PC-3 (cell line): ENCODE measurements at regions not wholly inside any gene's neighbourhood (a gene's known extent, or its start where the extent isn't known, plus 50 kb on each side); places are given as distances from the start of the nearest gene placed in this dataset.

Experiments used
- ATAC-seq: fragments of 200-7000 bp; cut with Tn5 transposase; 2 replicates; pipeline ENCODE4 v1.9.1; 2020; ENCODE audit warnings: mild to moderate bottlenecking, moderate library complexity
- BruUV-seq: library from RNA; stranded (reverse); fragments of 400-500 nt; replicated peaks from 2 replicates; lab custom pipeline; 2021; lab: Mats Ljungman, UMichigan
- CTCF ChIA-PET: fragments of 300-600 bp; sonication (Branson Sonifier 250); formaldehyde crosslinking; loops from one replicate; lab custom pipeline; 2022; ENCODE audit warnings: antibody characterized with exemption; lab: Charles Lee
- POLR2A ChIA-PET: fragments of 300-600 bp; sonication (Branson Sonifier 250); formaldehyde crosslinking; loops from one replicate; lab custom pipeline; 2022; ENCODE audit warnings: antibody characterized with exemption; ENCODE audit not compliant: unreplicated experiment; lab: Charles Lee
- DNase-seq: peaks from one replicate; pipeline ENCODE4 v3.0.0-alpha.2; 2015
- H2AFZ ChIP-seq: fragments of 300-600 bp; sonication (generic); 2 replicates; pipeline ENCODE4 v1.6.0; 2016; ENCODE audit warnings: antibody characterized with exemption, low read length
- H3F3A ChIP-seq: fragments of 300-600 bp; sonication (generic); one replicate; pipeline ENCODE4 v1.6.0; 2017; ENCODE audit warnings: antibody characterized with exemption, low read length, control low read depth, mild to moderate bottlenecking; ENCODE audit not compliant: unreplicated experiment
- H3K27ac ChIP-seq: fragments of 300-600 bp; sonication (generic); 2 replicates; pipeline ENCODE4 v1.5.1; 2016; ENCODE audit warnings: mild to moderate bottlenecking, low read length
- H3K27me3 ChIP-seq: fragments of 300-600 bp; sonication (generic); 2 replicates; pipeline ENCODE4 v1.6.1; 2016; ENCODE audit warnings: low read length, mixed read lengths
- H3K36me3 ChIP-seq: fragments of 300-600 bp; sonication (generic); 2 replicates; pipeline ENCODE4 v1.6.1; 2016; ENCODE audit warnings: low read depth, mixed run types, low read length, mixed read lengths
- H3K4me1 ChIP-seq: fragments of 300-600 bp; sonication (generic); 2 replicates; pipeline ENCODE4 v1.5.1; 2016; ENCODE audit warnings: low read length; ENCODE audit not compliant: insufficient read depth
- H3K4me2 ChIP-seq: fragments of 300-600 bp; sonication (generic); 2 replicates; pipeline ENCODE4 v1.6.0; 2016; ENCODE audit warnings: low read length
- H3K4me3 ChIP-seq: fragments of 300-600 bp; sonication (generic); 2 replicates; pipeline ENCODE4 v1.5.1; 2016; ENCODE audit warnings: mild to moderate bottlenecking, low read length, mixed read lengths
- H3K79me2 ChIP-seq: fragments of 300-600 bp; sonication (generic); 2 replicates; pipeline ENCODE4 v1.6.1; 2017; ENCODE audit warnings: low read length, mixed read lengths
- H3K9ac ChIP-seq: fragments of 300-600 bp; sonication (generic); 2 replicates; pipeline ENCODE4 v1.6.0; 2016; ENCODE audit warnings: mild to moderate bottlenecking, low read length
- H3K9me2 ChIP-seq: fragments of 300-600 bp; sonication (generic); replicated peaks from 2 replicates; pipeline ENCODE4 v1.6.1; 2016; ENCODE audit warnings: mixed run types, low read length, mixed read lengths
- H3K9me3 ChIP-seq: fragments of 300-600 bp; sonication (generic); 2 replicates; pipeline ENCODE4 v1.6.1; 2016; ENCODE audit warnings: low read length, mixed read lengths
- H4K20me1 ChIP-seq: fragments of 300-600 bp; sonication (generic); 2 replicates; pipeline ENCODE4 v1.6.1; 2016; ENCODE audit warnings: low read length, mixed read lengths
- CTCF ChIP-seq: fragments of 300-600 bp; sonication (generic); conservative IDR thresholded peaks from 2 replicates; pipeline ENCODE4 v1.5.1; 2017; ENCODE audit warnings: antibody characterized with exemption, low read depth, mild to moderate bottlenecking, low read length
- EZH2 ChIP-seq: fragments of 300-600 bp; sonication (generic); IDR thresholded peaks from one replicate; pipeline ENCODE4 v1.6.1; 2017; ENCODE audit warnings: antibody characterized with exemption, mild to moderate bottlenecking, low read length; ENCODE audit not compliant: unreplicated experiment
- EZH2phosphoT487 ChIP-seq: fragments of 300-600 bp; sonication (generic); IDR thresholded peaks from 2 replicates; pipeline ENCODE4 v1.6.1; 2018; ENCODE audit warnings: mild to moderate bottlenecking, antibody characterized with exemption, low read length, borderline replicate concordance
- intact Hi-C: fragments of 100-400 bp; cut with micrococcal nuclease; formaldehyde crosslinking; loops from 2 replicates; pipeline ENCODE4 v1.9.0; 2023

- H3K27me3 ChIP-seq, result no peaks in the 10 kb centered on the region
- no peaks in the 10 kb centered on the region for H3F3A ChIP-seq
- ATAC-seq (no peak), DNase-seq (no peak)
- ChIA-PET CTCF (no interaction called here), POLR2A (no interaction called here)
- H2AFZ ChIP-seq, result no peak overlapping the region
- H3K27ac ChIP-seq, result no peak overlapping the region
- H3K4me1 ChIP-seq, result peaks cover 30% of the 10 kb centered on the region
- H3K4me2 ChIP-seq, result no peak overlapping the region
- no peaks in the 10 kb centered on the region for H3K9me2 ChIP-seq
- H4K20me1 ChIP-seq, result no peaks in the 10 kb centered on the region
- no peak for TF ChIP-seq EZH2
- no peak for TF ChIP-seq EZH2phosphoT487
- TF ChIP-seq CTCF, result no peak
- BruUV-seq, result no TSS peak
- H3K9ac ChIP-seq, result no peak overlapping the region
- H3K4me3 ChIP-seq, result no peak overlapping the region
- no peaks in the 10 kb centered on the region for H3K36me3 ChIP-seq
- no peaks in the 10 kb centered on the region for H3K9me3 ChIP-seq
- intact Hi-C loops, result loop anchor here (5.0 kb wide), 1 partner anchor 359 kb away; no protein-coding TSS in a partner anchor
- no peaks in the 10 kb centered on the region for H3K79me2 ChIP-seq
Observed at GRCh38 chr13:30116379-30116778, 191.0 kb downstream of the KATNAL1 start.

GRCh38 chr13:30115257-30115600 lies 192.1 kb downstream of the KATNAL1 start:
- H3F3A ChIP-seq, result no peaks in the 10 kb centered on the region
- peak overlapping the region; percentile 72 for H3K4me3 ChIP-seq
- ChIA-PET POLR2A (interaction anchor here (0.6 kb wide), 3 partner anchors 191 to 294 kb away, joined by 3 to 6 read pairs (median 3); no protein-coding TSS in a partner anchor), CTCF (interaction anchor here (0.7 to 1.7 kb wide), 6 partner anchors 10 to 607 kb away, joined by 3 to 18 read pairs (median 5); partner anchors contain the start of gene UBL3)
- ATAC-seq (no peak), DNase-seq (no peak)
- H3K27me3 ChIP-seq, result no peaks in the 10 kb centered on the region
- peaks cover 30% of the 10 kb centered on the region for H3K4me1 ChIP-seq
- H3K27ac ChIP-seq, result no peak overlapping the region
- no peaks in the 10 kb centered on the region for H3K79me2 ChIP-seq
- peak overlapping the region; percentile 90 for H3K4me2 ChIP-seq
- BruUV-seq, result no TSS peak
- no peak overlapping the region for H3K9ac ChIP-seq
- no peaks in the 10 kb centered on the region for H3K36me3 ChIP-seq
- no peaks in the 10 kb centered on the region for H4K20me1 ChIP-seq
- peak overlapping the region; percentile 76 for H2AFZ ChIP-seq
- no peaks in the 10 kb centered on the region for H3K9me2 ChIP-seq
- TF ChIP-seq CTCF (no peak), EZH2 (no peak), EZH2phosphoT487 (no peak)
- intact Hi-C loops, result loop anchor here (1.0 to 5.0 kb wide), 3 partner anchors 268 to 606 kb away; no protein-coding TSS in a partner anchor
- H3K9me3 ChIP-seq, result no peaks in the 10 kb centered on the region

GRCh38 chr13:30114571-30115256 lies 192.6 kb downstream of the KATNAL1 start:
- Histone ChIP-seq H3K9me3 (no peaks in the 10 kb centered on the region), H4K20me1 (no peaks in the 10 kb centered on the region), H3K4me2 (peak overlapping the region; percentile 90), H2AFZ (peak overlapping the region; percentile 76), H3K4me1 (peaks cover 25% of the 10 kb centered on the region), H3K9me2 (no peaks in the 10 kb centered on the region), H3K9ac (peak overlapping the region; percentile 44; the same call in 1 of the 2 replicates), H3K4me3 (peak overlapping the region; percentile 72), H3K27me3 (no peaks in the 10 kb centered on the region), H3K79me2 (no peaks in the 10 kb centered on the region), H3F3A (no peaks in the 10 kb centered on the region), H3K36me3 (no peaks in the 10 kb centered on the region), H3K27ac (no peak overlapping the region)
- ATAC-seq, result peak; percentile 77
- ChIA-PET CTCF (interaction anchor here (0.7 to 1.7 kb wide), 6 partner anchors 11 to 606 kb away, joined by 3 to 18 read pairs (median 5); partner anchors contain the start of gene UBL3), POLR2A (interaction anchor here (0.6 kb wide), 3 partner anchors 192 to 294 kb away, joined by 3 to 6 read pairs (median 3); no protein-coding TSS in a partner anchor)
- intact Hi-C loops, result loop anchor here (1.0 to 5.0 kb wide), 4 partner anchors 82 to 606 kb away; no protein-coding TSS in a partner anchor
- peak; percentile 87 for DNase-seq
- TF ChIP-seq EZH2phosphoT487 (peak; percentile 65; the same call in 1 of the 2 replicates), EZH2 (no peak), CTCF (peak; percentile 87)
- no TSS peak for BruUV-seq
